MM.1S (cell line): ENCODE measurements at regions not wholly inside any gene's neighbourhood (a gene's known extent, or its start where the extent isn't known, plus 50 kb on each side); places are given as distances from the start of the nearest gene placed in this dataset.

Experiments used
- DNase-seq: peaks from one replicate; pipeline ENCODE4 v3.0.0-alpha.2; 2015
- H2AFZ ChIP-seq: fragments of 300-600 bp; sonication (generic); 2 replicates; pipeline ENCODE4 v1.6.0; 2016; ENCODE audit warnings: antibody characterized with exemption, low read length
- H3F3A ChIP-seq: fragments of 300-600 bp; sonication (generic); 2 replicates; pipeline ENCODE4 v1.6.1; 2016; ENCODE audit warnings: mild to moderate bottlenecking, antibody characterized with exemption, low read length, moderate library complexity, mixed read lengths; ENCODE audit not compliant: insufficient read depth
- H3K27ac ChIP-seq: fragments of 300-600 bp; sonication (generic); 2 replicates; pipeline ENCODE4 v1.5.1; 2016; ENCODE audit warnings: mild to moderate bottlenecking, low read length
- H3K27me3 ChIP-seq: fragments of 300-600 bp; sonication (generic); replicated peaks from 2 replicates; pipeline ENCODE4 v1.6.0; 2016; ENCODE audit warnings: low read length; ENCODE audit not compliant: insufficient read depth
- H3K36me3 ChIP-seq: fragments of 300-600 bp; sonication (generic); replicated peaks from 2 replicates; pipeline ENCODE4 v1.6.1; 2016; ENCODE audit warnings: mild to moderate bottlenecking, low read length, mixed read lengths; ENCODE audit not compliant: insufficient read depth
- H3K4me1 ChIP-seq: fragments of 300-600 bp; sonication (generic); 2 replicates; pipeline ENCODE4 v1.6.1; 2016; ENCODE audit warnings: low read length, mixed read lengths
- H3K4me2 ChIP-seq: fragments of 300-600 bp; sonication (generic); 2 replicates; pipeline ENCODE4 v1.6.0; 2016; ENCODE audit warnings: low read depth, low read length
- H3K4me3 ChIP-seq: fragments of 300-600 bp; sonication (generic); 2 replicates; pipeline ENCODE4 v1.5.1; 2016; ENCODE audit warnings: low read length, mixed read lengths
- H3K79me2 ChIP-seq: fragments of 300-600 bp; sonication (generic); 2 replicates; pipeline ENCODE4 v1.6.1; 2016; ENCODE audit warnings: mixed run types, low read length, mixed read lengths
- H3K9ac ChIP-seq: fragments of 300-600 bp; sonication (generic); 2 replicates; pipeline ENCODE4 v1.6.1; 2016; ENCODE audit warnings: low read length, mixed read lengths
- H3K9me2 ChIP-seq: fragments of 300-600 bp; sonication (generic); replicated peaks from 2 replicates; pipeline ENCODE4 v1.6.1; 2016; ENCODE audit warnings: mild to moderate bottlenecking, low read length, mixed read lengths; ENCODE audit not compliant: insufficient read depth
- H3K9me3 ChIP-seq: fragments of 300-600 bp; sonication (generic); replicated peaks from 2 replicates; pipeline ENCODE4 v1.6.1; 2016; ENCODE audit warnings: mild to moderate bottlenecking, low read length, mixed read lengths; ENCODE audit not compliant: insufficient read depth
- H4K20me1 ChIP-seq: fragments of 300-600 bp; sonication (generic); 2 replicates; pipeline ENCODE4 v1.6.1; 2016; ENCODE audit warnings: mild to moderate bottlenecking, low read length, moderate library complexity, mixed read lengths; ENCODE audit not compliant: insufficient read depth
- CTCF ChIP-seq: fragments of 300-600 bp; sonication (generic); IDR thresholded peaks from 2 replicates; pipeline ENCODE4 v1.5.1; 2016; ENCODE audit warnings: antibody characterized with exemption, low read length, mixed read lengths
- EZH2 ChIP-seq: fragments of 300-600 bp; sonication (generic); optimal IDR thresholded peaks from 2 replicates; pipeline ENCODE3; 2017; ENCODE audit warnings: low read depth, mild to moderate bottlenecking, antibody characterized with exemption, low read length, mixed read lengths
- EZH2phosphoT487 ChIP-seq: fragments of 300-600 bp; sonication (generic); IDR thresholded peaks from 2 replicates; pipeline ENCODE4 v1.6.1; 2018; ENCODE audit warnings: antibody characterized with exemption, low read length

- TF ChIP-seq EZH2phosphoT487 = no peak
- no peak for TF ChIP-seq CTCF
- TF ChIP-seq EZH2 = no peak
- H3K9ac ChIP-seq = no peak overlapping the region
- H3K4me1 ChIP-seq = no peaks in the 10 kb centered on the region
- no peaks in the 10 kb centered on the region for H3K27me3 ChIP-seq
- no peaks in the 10 kb centered on the region for H3K79me2 ChIP-seq
- no peaks in the 10 kb centered on the region for H3K9me2 ChIP-seq
- no peak overlapping the region for H3K27ac ChIP-seq
- H3K4me3 ChIP-seq = no peak overlapping the region
- H3F3A ChIP-seq = no peaks in the 10 kb centered on the region
- no peak for DNase-seq
- H2AFZ ChIP-seq = no peak overlapping the region
- H3K36me3 ChIP-seq = no peaks in the 10 kb centered on the region
- no peaks in the 10 kb centered on the region for H3K9me3 ChIP-seq
- no peaks in the 10 kb centered on the region for H4K20me1 ChIP-seq
- H3K4me2 ChIP-seq = no peak overlapping the region
Measured at GRCh38 chr1:244183037-244183436, 132.0 kb downstream of the ZBTB18 start.

DNA sequence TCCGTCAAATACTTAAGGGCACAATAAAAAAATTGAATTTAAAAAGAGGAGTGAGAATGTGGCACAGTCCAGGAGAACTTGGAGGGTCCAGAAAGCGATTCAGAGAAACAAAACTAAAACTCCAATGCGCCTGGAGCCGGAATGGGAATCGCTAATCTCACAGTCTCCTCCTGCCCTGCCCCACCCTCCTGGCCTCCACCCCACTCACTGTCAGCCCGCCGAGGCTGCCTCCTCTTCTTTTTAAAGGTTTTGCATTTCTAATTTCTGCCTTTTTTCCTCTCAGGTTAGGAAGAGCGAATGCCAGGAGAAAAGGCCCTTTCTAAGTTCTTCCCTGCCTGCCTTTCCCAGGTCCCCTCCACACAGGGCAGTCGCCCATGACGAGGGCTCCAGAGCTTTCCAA is 135.3 kb downstream of the ZBTB18 start:
- no peak overlapping the region for H3K4me2 ChIP-seq
- no peak overlapping the region for H2AFZ ChIP-seq
- no peaks in the 10 kb centered on the region for H3K4me1 ChIP-seq

DNA sequence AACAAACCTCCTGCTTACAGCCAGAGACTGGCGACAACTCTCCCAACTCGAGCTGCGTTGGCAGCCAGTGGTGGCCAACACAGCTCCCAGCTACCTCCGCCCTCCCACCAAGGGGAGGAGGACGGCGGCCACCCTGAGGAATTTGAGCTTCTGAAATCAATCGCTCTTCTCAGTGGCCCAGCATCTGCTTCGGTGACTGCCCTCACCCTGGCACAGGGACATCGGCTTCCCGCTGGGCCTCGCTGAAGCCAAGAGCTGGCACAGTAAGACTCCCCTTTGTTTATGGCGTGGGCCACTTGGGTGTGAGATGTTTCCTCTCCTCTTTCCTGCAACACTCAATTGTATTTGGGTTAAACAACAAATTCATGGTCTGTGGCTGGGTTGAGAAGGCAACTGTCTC is 136.2 kb downstream of the ZBTB18 start:
- H3K4me3 ChIP-seq = no peak overlapping the region
- no peaks in the 10 kb centered on the region for H3K27me3 ChIP-seq
- H3K36me3 ChIP-seq = no peaks in the 10 kb centered on the region
- no peak overlapping the region for H3K9ac ChIP-seq
- no peaks in the 10 kb centered on the region for H3K9me2 ChIP-seq
- no peak for DNase-seq
- no peak overlapping the region for H3K27ac ChIP-seq
- no peak overlapping the region for H3K4me2 ChIP-seq
- TF ChIP-seq EZH2 (no peak), CTCF (no peak), EZH2phosphoT487 (no peak)
- no peaks in the 10 kb centered on the region for H3K4me1 ChIP-seq
- H3K79me2 ChIP-seq = no peaks in the 10 kb centered on the region
- no peaks in the 10 kb centered on the region for H4K20me1 ChIP-seq
- H3K9me3 ChIP-seq = no peaks in the 10 kb centered on the region
- H2AFZ ChIP-seq = no peak overlapping the region
- no peaks in the 10 kb centered on the region for H3F3A ChIP-seq

More for the DNA sequence above, 135.3 kb downstream of the ZBTB18 start:
- Histone ChIP-seq H3F3A (no peaks in the 10 kb centered on the region), H3K79me2 (no peaks in the 10 kb centered on the region), H3K9me2 (no peaks in the 10 kb centered on the region), H3K9ac (no peak overlapping the region), H3K36me3 (no peaks in the 10 kb centered on the region), H3K9me3 (no peaks in the 10 kb centered on the region), H3K27ac (no peak overlapping the region), H3K27me3 (no peaks in the 10 kb centered on the region), H4K20me1 (no peaks in the 10 kb centered on the region), H3K4me3 (no peak overlapping the region)
- TF ChIP-seq CTCF (no peak), EZH2phosphoT487 (no peak), EZH2 (no peak)
- DNase-seq = no peak
